ENCODE measurements at regions not wholly inside any gene's neighbourhood (a gene's known extent, or its start where the extent isn't known, plus 50 kb on each side); places are given as distances from the start of the nearest gene placed in this dataset.

DNA sequence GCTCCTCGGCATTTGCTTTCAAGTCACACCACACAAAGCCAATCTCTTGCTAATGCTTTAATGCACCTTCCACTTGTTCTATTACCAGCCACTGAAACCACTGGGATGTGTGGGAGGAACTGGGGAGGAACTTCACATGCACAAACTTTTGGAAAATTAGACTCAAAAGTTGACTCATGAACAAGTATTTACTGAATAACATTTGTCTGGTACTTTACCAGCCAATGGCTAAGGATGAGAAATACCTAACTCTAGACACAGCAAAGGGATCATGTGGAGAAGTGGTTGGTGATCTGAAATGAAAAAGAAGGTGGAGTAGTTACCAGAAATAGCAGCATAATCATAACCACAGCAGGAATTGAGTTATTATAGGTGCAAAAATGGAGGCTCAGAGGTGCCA is 554.0 kb upstream of the NOX3 start:
- TF ChIP-seq, protein P1, sequence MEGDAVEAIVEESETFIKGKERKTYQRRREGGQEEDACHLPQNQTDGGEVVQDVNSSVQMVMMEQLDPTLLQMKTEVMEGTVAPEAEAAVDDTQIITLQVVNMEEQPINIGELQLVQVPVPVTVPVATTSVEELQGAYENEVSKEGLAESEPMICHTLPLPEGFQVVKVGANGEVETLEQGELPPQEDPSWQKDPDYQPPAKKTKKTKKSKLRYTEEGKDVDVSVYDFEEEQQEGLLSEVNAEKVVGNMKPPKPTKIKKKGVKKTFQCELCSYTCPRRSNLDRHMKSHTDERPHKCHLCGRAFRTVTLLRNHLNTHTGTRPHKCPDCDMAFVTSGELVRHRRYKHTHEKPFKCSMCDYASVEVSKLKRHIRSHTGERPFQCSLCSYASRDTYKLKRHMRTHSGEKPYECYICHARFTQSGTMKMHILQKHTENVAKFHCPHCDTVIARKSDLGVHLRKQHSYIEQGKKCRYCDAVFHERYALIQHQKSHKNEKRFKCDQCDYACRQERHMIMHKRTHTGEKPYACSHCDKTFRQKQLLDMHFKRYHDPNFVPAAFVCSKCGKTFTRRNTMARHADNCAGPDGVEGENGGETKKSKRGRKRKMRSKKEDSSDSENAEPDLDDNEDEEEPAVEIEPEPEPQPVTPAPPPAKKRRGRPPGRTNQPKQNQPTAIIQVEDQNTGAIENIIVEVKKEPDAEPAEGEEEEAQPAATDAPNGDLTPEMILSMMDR (conservative IDR thresholded peaks at IDR 0.05; ENCODE audit: low read length) = no peak
- TF ChIP-seq EZH2phosphoT487 (IDR thresholded peaks at IDR 0.05; ENCODE audit: borderline replicate concordance, low read depth, low read length) = no peak

Measured in OCI-LY7 (cell line).